ENCODE measurements at regions not wholly inside any gene's neighbourhood (a gene's known extent, or its start where the extent isn't known, plus 50 kb on each side); places are given as distances from the start of the nearest gene placed in this dataset.

GRCh38 chr1:54497338-54497737 lies 50.7 kb upstream of the ACOT11 start:
- TF ChIP-seq CTCF (conservative IDR thresholded peaks at IDR 0.05) (no peak), ZFX (IDR thresholded peaks at IDR 0.05) (no peak)
- H3K27ac ChIP-seq, result no peak overlapping the region

GRCh38 chr1:54495954-54496353 lies 52.1 kb upstream of the ACOT11 start:
- TF ChIP-seq ZFX (IDR thresholded peaks at IDR 0.05), result no peak
- TF ChIP-seq CTCF (conservative IDR thresholded peaks at IDR 0.05), result no peak
- no peak overlapping the region for H3K27ac ChIP-seq

GRCh38 chr1:54493608-54494007 lies 54.4 kb upstream of the ACOT11 start:
- H3K27ac ChIP-seq, result no peak overlapping the region
- TF ChIP-seq ZFX (IDR thresholded peaks at IDR 0.05) (no peak), CTCF (conservative IDR thresholded peaks at IDR 0.05) (no peak)

- H3K27ac ChIP-seq, result no peak overlapping the region
- TF ChIP-seq ZFX (IDR thresholded peaks at IDR 0.05) (no peak), CTCF (conservative IDR thresholded peaks at IDR 0.05) (no peak)
These were observed 57.4 kb upstream of the ACOT11 start for GRCh38 chr1:54490361-54491248.

GRCh38 chr1:54489627-54490250 lies 58.3 kb upstream of the ACOT11 start:
- TF ChIP-seq ZFX (IDR thresholded peaks at IDR 0.05), result no peak
- peak overlapping the region; percentile 73 for H3K27ac ChIP-seq

GRCh38 chr1:54488779-54489626 lies 59.0 kb upstream of the ACOT11 start:
- no peak for TF ChIP-seq ZFX (IDR thresholded peaks at IDR 0.05)
- peak; percentile 96 for TF ChIP-seq CTCF (conservative IDR thresholded peaks at IDR 0.05)
- peak overlapping the region; percentile 73 for H3K27ac ChIP-seq

- TF ChIP-seq CTCF (conservative IDR thresholded peaks at IDR 0.05), result no peak
- TF ChIP-seq ZFX (IDR thresholded peaks at IDR 0.05), result no peak
- H3K27ac ChIP-seq, result peak overlapping the region; percentile 73
These were observed 59.8 kb upstream of the ACOT11 start for GRCh38 chr1:54488065-54488750.
